Activated T-cell treated with anti-CD3 and anti-CD28 coated beads, Interleukin-2, amount 50 U/mL, for 48 hours (primary cell): ENCODE measurements at regions not wholly inside any gene's neighbourhood (a gene's known extent, or its start where the extent isn't known, plus 50 kb on each side); places are given as distances from the start of the nearest gene placed in this dataset.
"Not testable (repeated sequence)": the region's sequence is repeated elsewhere in the genome, so short reads cannot be mapped to it uniquely, and the experiment has no call there.

ENCODE experiments used
- DNase-seq, 2 experiments: peaks; one replicate each; pipeline ENCODE4 v3.0.0-alpha.2; 2020

DNA sequence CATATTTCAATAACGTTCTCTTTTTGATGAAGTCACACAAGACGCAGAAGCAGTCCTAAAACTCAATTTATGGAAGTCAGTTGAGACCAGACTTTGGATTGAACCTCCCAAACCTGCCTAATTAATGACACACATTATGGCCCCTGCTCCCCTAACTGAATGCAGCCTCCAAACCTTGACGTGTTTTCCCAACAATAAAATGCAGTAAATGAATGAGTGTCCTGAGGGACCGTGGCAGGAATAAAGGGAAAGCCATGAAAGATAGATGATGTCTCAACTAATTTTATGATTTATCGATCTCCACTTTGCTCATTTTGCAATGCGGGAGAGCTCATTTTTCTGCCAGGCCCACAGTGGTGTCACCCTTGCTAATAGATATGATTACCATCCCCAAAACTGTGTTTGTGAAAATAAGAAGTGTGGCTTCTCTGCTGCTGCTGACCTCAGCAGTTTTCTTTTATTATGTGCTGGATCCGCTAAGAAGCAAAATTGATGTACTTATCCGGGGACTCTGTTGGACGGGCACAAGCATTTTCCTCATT, 189.9 kb downstream of the NPIPA8 start:
- DNase-seq = not testable (repeated sequence)

DNA sequence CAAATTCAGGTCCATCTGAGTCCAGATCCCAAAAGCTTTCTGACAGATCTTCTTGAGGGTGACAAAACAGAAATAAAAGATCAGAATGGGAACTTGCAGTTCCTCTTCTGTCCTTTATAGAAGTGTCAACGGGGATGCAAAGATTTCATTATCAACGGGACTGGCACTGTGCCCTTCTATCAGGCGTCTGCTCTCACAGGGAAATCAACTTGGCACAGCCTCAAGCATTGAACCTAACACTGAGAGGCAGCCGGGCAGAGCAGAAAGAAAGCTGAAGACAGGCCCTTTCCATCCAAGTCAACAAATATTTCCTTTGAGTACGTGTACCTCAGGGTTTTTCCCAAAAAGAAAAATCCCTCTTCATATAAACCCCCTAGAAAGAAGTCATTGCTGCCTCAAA, 194.5 kb downstream of the NPIPA8 start:
- not testable (repeated sequence) for DNase-seq

- DNase-seq = not testable (repeated sequence)
Measured at GRCh38 chr16:18136288-18136687, 200.2 kb downstream of the NPIPA8 start.

GRCh38 chr16:18135024-18135423, 201.5 kb downstream of the NPIPA8 start:
- not testable (repeated sequence) for DNase-seq

DNA sequence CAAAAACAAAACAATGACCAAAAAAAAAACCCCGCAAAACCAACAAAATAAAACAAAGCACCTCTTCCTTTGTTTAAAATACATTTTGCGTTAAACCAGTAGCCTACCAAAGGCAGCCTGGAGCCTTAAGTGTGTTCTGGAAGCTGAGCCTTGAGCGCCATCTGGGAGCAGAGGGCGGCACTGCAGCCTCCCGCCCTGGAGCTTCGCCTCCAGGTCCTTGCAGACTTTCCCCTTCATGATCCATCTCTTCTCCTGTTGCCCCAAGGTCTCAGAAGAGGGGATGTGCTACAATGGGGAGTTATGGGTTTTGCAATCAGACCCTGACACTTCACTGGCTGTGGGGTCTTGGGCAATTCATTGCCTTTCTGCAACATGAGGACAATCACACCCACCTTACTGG, 204.9 kb downstream of the NPIPA8 start:
- DNase-seq = peak; percentile 16 to 21

GRCh38 chr16:18130478-18131120, 205.9 kb downstream of the NPIPA8 start:
- not testable (repeated sequence) for DNase-seq

GRCh38 chr16:18127033-18127432, 209.5 kb downstream of the NPIPA8 start:
- DNase-seq = not testable (repeated sequence)

DNA sequence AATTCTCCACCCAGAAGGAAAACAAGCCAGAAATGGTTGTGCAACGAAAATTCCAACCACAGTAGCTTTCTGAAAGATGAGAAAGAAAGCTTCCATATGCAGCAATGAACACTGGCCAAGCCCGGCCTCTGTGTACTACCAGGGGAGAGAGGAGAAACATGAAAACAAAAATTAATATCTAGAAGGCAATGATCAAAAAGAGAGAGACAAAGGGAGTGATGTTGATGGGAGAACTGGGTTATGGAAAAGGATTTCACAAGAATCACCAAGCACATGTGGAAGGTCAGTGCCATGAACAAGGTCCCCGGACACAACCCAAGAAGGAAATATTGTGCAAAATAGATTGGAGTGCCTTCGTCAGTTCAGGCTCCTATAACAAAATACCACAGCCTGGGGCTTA, 217.4 kb downstream of the NPIPA8 start:
- DNase-seq = not testable (repeated sequence)

- DNase-seq = not testable (repeated sequence)
Measured at GRCh38 chr16:18118684-18119083, 217.9 kb downstream of the NPIPA8 start.

DNA sequence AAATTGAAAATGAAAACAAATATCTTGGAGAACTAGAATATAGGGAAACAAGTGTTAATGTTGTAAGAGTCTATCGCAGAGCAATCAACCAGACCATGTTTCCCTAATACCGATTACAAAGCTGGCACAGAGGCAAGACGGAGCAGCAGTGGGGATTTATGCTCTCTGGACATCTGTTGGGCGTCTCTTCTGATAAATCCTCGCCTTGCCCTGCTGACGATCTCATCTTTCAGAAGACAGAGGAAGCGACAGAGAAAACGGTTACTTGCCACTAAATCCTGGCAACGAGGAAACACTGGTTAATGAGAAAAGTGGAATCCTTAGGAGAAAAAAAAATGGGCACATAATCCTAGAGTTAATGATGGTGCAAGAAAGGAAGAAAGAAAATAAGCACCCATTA, 218.5 kb downstream of the NPIPA8 start:
- not testable (repeated sequence) for DNase-seq

DNA sequence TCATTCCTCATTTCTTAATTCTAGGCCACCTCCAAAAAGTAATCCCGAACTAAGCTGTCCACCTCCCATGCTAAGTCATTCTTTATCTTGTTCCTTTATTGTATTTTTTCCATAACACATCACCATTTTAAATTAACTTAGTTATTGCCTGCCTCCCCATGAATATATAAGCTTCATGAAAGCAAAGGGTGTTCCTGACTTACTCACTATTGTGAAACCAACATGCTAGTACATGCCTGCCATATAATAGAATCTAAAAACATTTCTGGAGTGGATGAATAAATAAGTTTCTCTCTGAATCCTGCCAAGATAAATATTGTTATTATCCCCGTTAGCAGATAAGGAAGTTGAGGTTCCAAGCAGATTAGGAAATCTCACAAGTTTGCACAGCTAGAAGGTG, 232.1 kb downstream of the NPIPA8 start:
- not testable (repeated sequence) for DNase-seq

GRCh38 chr16:18101077-18101476, 235.5 kb downstream of the NPIPA8 start:
- not testable (repeated sequence) for DNase-seq

DNA sequence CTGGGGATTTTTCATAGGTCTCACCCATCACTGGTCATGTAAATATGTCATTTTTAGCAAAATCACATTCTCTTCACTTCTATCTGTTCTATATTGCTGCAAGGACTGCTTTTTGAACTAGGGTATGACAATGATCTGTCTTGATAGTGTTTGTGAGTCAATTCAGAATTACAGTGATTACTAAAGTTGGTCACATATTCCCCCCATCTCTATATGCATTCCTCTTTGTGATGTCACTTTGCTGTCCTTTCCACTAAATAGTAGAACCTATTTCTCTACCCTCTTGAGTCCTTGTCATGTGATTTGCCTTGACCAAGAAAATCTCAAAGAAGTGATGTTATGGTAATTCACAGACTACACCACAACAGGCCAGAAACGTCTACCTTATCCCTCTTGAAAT, 243.9 kb downstream of the NPIPA8 start:
- DNase-seq = not testable (repeated sequence)

DNA sequence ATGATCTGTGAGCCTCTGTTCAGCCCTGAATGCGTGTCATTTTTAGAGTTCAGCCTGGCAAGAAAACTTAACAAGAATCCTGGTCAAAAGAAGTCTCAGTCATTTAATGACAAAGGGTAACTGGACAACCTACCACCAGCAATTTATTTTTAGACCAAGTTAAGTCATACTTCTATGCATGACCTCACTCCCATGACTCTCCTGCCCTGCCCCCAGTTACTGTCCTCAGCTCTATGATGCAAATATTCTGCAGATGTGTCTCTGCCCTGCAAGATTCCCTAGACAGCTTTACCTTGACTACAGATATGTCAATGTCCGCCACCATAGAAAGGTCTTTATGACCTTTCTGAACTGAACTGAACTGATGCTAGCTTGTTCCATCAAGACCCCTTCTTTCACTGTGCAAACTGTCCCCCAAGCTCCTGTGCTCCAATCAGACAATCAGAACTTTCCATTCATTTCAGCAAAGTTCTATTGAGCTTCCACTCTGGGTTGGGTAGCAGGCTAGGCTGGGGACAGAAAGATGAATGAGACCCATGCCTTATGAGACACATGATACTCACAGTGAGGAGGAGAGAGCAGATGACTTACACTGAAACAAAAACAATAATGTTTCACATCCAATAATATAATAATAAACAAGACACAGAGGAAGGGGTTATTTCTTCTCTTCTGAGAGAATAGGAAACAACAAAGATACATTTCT, 255.7 kb downstream of the NPIPA8 start:
- DNase-seq = not testable (repeated sequence)

DNA sequence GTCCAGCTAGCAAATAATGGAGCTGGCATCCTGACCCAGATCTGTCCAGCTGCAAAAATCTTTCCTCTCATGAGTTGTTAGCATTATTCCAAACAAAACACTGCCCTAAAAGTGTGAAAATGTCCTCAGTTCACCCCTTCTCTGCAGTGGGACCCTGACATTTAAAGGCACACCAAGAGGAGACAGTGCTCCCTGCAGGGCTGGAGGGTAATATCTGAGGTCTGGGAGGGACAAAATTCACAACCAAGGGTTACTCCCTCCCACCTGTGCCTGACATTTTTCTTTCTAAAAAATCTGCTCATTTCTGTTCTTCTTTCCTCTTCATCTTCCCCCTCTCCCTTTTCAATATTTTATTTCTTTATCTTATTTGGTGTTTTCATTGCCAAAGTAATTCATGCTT, 258.6 kb downstream of the NPIPA8 start:
- DNase-seq = not testable (repeated sequence)

- no peak for DNase-seq
Measured at GRCh38 chr16:18072161-18072560, 264.4 kb downstream of the NPIPA8 start.

GRCh38 chr16:18069683-18070082, 266.9 kb downstream of the NPIPA8 start:
- no peak for DNase-seq

- DNase-seq = no peak
Measured at GRCh38 chr16:18068477-18068876, 268.1 kb downstream of the NPIPA8 start.

DNA sequence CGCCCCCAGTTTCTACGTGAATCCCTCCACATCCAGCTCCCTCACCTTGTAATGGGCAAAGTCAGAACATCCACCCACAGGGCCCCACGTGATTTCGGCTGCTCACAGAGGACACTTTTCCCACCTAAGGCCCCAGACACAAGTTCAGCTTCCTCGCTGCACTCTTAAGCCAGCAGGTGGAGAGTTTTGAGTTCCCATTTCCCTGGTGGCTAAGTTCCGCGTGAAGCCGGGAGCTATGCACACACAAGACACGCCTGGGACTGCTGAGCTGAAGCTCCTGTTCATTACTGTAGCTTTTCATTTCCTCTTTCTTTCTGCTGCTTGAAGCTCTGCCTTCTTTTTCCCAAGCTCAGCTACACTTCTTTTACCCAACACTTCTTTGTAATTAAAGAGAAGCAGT, 273.8 kb downstream of the NPIPA8 start:
- DNase-seq = no peak

DNA sequence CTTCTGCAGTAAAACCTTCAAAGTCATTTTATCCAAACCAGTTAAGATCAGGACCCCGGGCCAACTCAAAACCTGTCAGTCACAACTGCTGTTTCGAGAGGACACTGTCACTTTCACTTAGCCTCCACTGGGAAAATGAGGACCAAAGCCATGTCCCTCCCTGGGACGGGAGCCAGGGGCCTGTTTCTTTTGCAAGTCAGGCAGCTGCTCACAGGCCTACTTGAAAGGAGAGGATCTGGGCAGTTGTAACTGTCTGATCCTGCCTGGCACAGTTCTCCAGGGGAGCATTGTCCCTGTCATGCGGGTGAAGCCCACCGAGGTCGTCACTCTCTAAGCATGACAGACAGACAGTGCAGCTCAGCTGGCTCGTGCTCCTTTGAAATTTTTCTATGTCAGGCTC, 276.2 kb downstream of the NPIPA8 start:
- DNase-seq = no peak

GRCh38 chr16:18059577-18059976, 277.0 kb downstream of the NPIPA8 start:
- DNase-seq = no peak

DNA sequence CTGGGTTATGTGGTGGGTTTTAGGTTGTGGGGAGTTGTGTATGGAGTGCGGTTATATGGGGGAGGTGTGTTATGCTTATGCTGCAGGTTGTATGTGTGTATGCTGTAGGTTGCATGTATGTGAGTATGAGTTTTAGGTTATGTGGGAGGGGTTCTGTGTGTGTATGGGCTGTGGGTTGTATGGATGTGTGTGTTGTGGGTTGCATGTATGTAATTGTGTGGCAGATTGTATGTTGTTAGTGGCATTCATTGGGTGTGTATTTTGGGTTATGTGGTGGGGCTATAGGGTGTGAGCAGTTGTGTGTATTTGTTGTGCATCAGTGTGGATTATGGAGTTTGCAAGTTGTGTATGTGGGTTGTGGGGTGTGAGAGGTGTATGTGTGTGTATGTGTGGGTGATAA, 277.4 kb downstream of the NPIPA8 start:
- DNase-seq = no peak

- DNase-seq = no peak
Measured at GRCh38 chr16:18055411-18055916, 281.1 kb downstream of the NPIPA8 start.

- no peak for DNase-seq
Measured at GRCh38 chr16:18050777-18051176, 285.8 kb downstream of the NPIPA8 start.
